SK-N-SH (cell line): ENCODE measurements at regions not wholly inside any gene's neighbourhood (a gene's known extent, or its start where the extent isn't known, plus 50 kb on each side); places are given as distances from the start of the nearest gene placed in this dataset.

Experiments
- CTCF ChIA-PET: fragments of 300-600, 350-600 bp; formaldehyde crosslinking; extraction: SDS; loops from one replicate; lab custom pipeline; 2021; lab: Yijun Ruan, JAX
- POLR2A ChIA-PET: fragments of 350-600 bp; sonication (Branson Sonifier 250); formaldehyde crosslinking; extraction: SDS; loops from one replicate; lab custom pipeline; 2020; ENCODE audit warnings: antibody characterized with exemption, inconsistent platforms; lab: Yijun Ruan, JAX
- DNase-seq: peaks from one replicate; pipeline ENCODE4 v3.0.0; 2012
- H2AFZ ChIP-seq: fragments of 200-600 bp; sonication (generic); 2 replicates; pipeline ENCODE4 v1.8.1; 2016; ENCODE audit warnings: antibody characterized with exemption, mild to moderate bottlenecking, low read depth
- H3F3A ChIP-seq: fragments of 200-600 bp; sonication (generic); replicated peaks from 2 replicates; pipeline ENCODE3; 2016; ENCODE audit warnings: antibody characterized with exemption, mild to moderate bottlenecking; ENCODE audit not compliant: insufficient read depth
- H3K27ac ChIP-seq, 2 experiments: fragments of 200-500 bp in 1 of 2; fragments of 200-600 bp in 1 of 2; sonication (Bioruptor generic) in 1 of 2; sonication (generic), shearing (Covaris generic) in 1 of 2; 2 replicates each; pipeline versions ENCODE4 v1.5.1 to v1.6.1; 2014 to 2016; ENCODE audit warnings: low read depth in 2 of 2, inconsistent platforms in 1 of 2, low read length in 1 of 2, mild to moderate bottlenecking in 1 of 2, mixed read lengths in 1 of 2
- H3K27me3 ChIP-seq: fragments of 200-600 bp; sonication (generic), shearing (Covaris generic); 2 replicates; pipeline ENCODE4 v1.6.1; 2016; ENCODE audit warnings: mixed run types; ENCODE audit not compliant: insufficient read depth
- H3K36me3 ChIP-seq, 2 experiments: fragments of 200-500 bp in 1 of 2; fragments of 200-600 bp in 1 of 2; sonication (Bioruptor generic) in 1 of 2; sonication (generic) in 1 of 2; replicated peaks in 1 of 2; 2 replicates each; pipeline versions ENCODE3 to v1.5.1; 2014 to 2016; ENCODE audit warnings: low read length in 1 of 2, mild to moderate bottlenecking in 1 of 2; ENCODE audit not compliant: insufficient read depth in 2 of 2, control insufficient read depth in 1 of 2
- H3K4me1 ChIP-seq, 2 experiments: fragments of 200-500 bp in 1 of 2; fragments of 200-600 bp in 1 of 2; sonication (Bioruptor generic) in 1 of 2; sonication (generic), shearing (Covaris generic) in 1 of 2; 2 replicates each; pipeline versions ENCODE4 v1.5.1 to v1.6.1; 2014 to 2016; ENCODE audit warnings: low read depth in 1 of 2, low read length in 1 of 2, mixed run types in 1 of 2; ENCODE audit not compliant: insufficient read depth in 2 of 2, control insufficient read depth in 1 of 2
- H3K4me2 ChIP-seq: fragments of 200-600 bp; sonication (generic), shearing (Covaris generic); 2 replicates; pipeline ENCODE4 v1.6.1; 2017; ENCODE audit warnings: mixed run types
- H3K4me3 ChIP-seq, 2 experiments: fragments of 200-500 bp in 1 of 2; fragments of 200-600 bp in 1 of 2; sonication (Bioruptor generic) in 1 of 2; sonication (generic), shearing (Covaris generic) in 1 of 2; 2 replicates each; pipeline versions ENCODE4 v1.5.1 to v1.8.1; 2014 to 2016; ENCODE audit warnings: low read depth in 2 of 2, inconsistent platforms in 1 of 2, low read length in 1 of 2, mild to moderate bottlenecking in 1 of 2, mixed read lengths in 1 of 2, moderate library complexity in 1 of 2
- H3K79me2 ChIP-seq: fragments of 200-600 bp; sonication (generic); 2 replicates; pipeline ENCODE4 v1.8.1; 2017; ENCODE audit warnings: mild to moderate bottlenecking; ENCODE audit not compliant: insufficient read depth
- H3K9ac ChIP-seq: fragments of 200-600 bp; sonication (generic); 2 replicates; pipeline ENCODE4 v1.6.1; 2017; ENCODE audit warnings: mixed run types
- H3K9me2 ChIP-seq: fragments of 200-600 bp; sonication (generic); 2 replicates; pipeline ENCODE4 v1.6.1; 2017; ENCODE audit warnings: mixed run types
- H3K9me3 ChIP-seq: fragments of 200-600 bp; sonication (generic); 2 replicates; pipeline ENCODE4 v1.6.1; 2017; ENCODE audit warnings: mixed run types, mild to moderate bottlenecking, moderate library complexity
- H4K20me1 ChIP-seq: fragments of 200-600 bp; sonication (generic); 2 replicates; pipeline ENCODE4 v1.6.1; 2017; ENCODE audit warnings: mild to moderate bottlenecking, mixed run types; ENCODE audit not compliant: insufficient read depth
- CHD2 ChIP-seq: fragments of 150-350 bp; IDR thresholded peaks from 2 replicates; pipeline ENCODE4 v1.6.1; 2018; ENCODE audit warnings: low read length; ENCODE audit not compliant: partially characterized antibody
- ELF1 ChIP-seq: IDR thresholded peaks from 2 replicates; pipeline ENCODE4 v1.4.0; 2012
- EZH2phosphoT487 ChIP-seq: fragments of 200-600 bp; sonication (generic); IDR thresholded peaks from 2 replicates; pipeline ENCODE4 v1.6.1; 2017; ENCODE audit warnings: low read depth, mixed run types, mild to moderate bottlenecking, antibody characterized with exemption, moderate library complexity, borderline replicate concordance
- FOSL2 ChIP-seq: IDR thresholded peaks from 2 replicates; pipeline ENCODE4 v1.4.0; 2012; ENCODE audit warnings: low read depth, mild to moderate bottlenecking, moderate library complexity, borderline replicate concordance
- FOXJ3 ChIP-seq: sonication (generic); formaldehyde crosslinking; IDR thresholded peaks from 2 replicates; pipeline ENCODE4 v1.5.1; 2020; ENCODE audit warnings: mild to moderate bottlenecking, missing genetic modification reagents
- GABPA ChIP-seq: IDR thresholded peaks from 2 replicates; pipeline ENCODE4 v1.4.0; 2012; ENCODE audit warnings: low read depth, mild to moderate bottlenecking
- GATA2 ChIP-seq: sonication (generic); formaldehyde crosslinking; IDR thresholded peaks from 2 replicates; pipeline ENCODE4 v1.5.0; 2020; ENCODE audit warnings: mild to moderate bottlenecking, missing genetic modification reagents
- JUND ChIP-seq: IDR thresholded peaks from 2 replicates; pipeline ENCODE4 v1.4.0; 2012
- MXI1 ChIP-seq: IDR thresholded peaks from 2 replicates; pipeline ENCODE4 v1.6.1; 2012; ENCODE audit warnings: mild to moderate bottlenecking, low read depth, low read length, improper control_type of control experiment
- NFIC ChIP-seq: IDR thresholded peaks from 2 replicates; pipeline ENCODE4 v1.4.0; 2012; ENCODE audit warnings: borderline replicate concordance
- POLR2AphosphoS5 ChIP-seq: IDR thresholded peaks from 2 replicates; pipeline ENCODE4 v1.6.1; 2012; ENCODE audit warnings: low read depth, low read length
- RAD21 ChIP-seq: IDR thresholded peaks from 2 replicates; pipeline ENCODE4 v1.6.1; 2012; ENCODE audit warnings: mild to moderate bottlenecking, low read length
- RCOR1 ChIP-seq: fragments of 150-350 bp; IDR thresholded peaks from 2 replicates; pipeline ENCODE4 v1.6.1; 2017; ENCODE audit warnings: antibody characterized with exemption, low read length
- RXRA ChIP-seq: IDR thresholded peaks from 2 replicates; pipeline ENCODE4 v1.4.0; 2012; ENCODE audit warnings: low read depth, mild to moderate bottlenecking, borderline replicate concordance
- SIN3A ChIP-seq: IDR thresholded peaks from 2 replicates; pipeline ENCODE4 v1.6.1; 2012; ENCODE audit warnings: low read depth, mild to moderate bottlenecking, low read length, moderate library complexity, borderline replicate concordance
- TEAD4 ChIP-seq: IDR thresholded peaks from 2 replicates; pipeline ENCODE4 v1.4.0; 2012; ENCODE audit warnings: mild to moderate bottlenecking, borderline replicate concordance; ENCODE audit not compliant: insufficient read depth
- WGBS: methylation state at CpG from one replicate; pipeline ENCODE4 v1.1.6; 2017; ENCODE audit warnings: low lambda C conversion rate; 5-methylcytosine and 5-hydroxymethylcytosine counted together
- TF ChIP-seq, protein P1 (sequence below): IDR thresholded peaks from 2 replicates; pipeline ENCODE4; 2012
- TF ChIP-seq, protein P2 (sequence below): IDR thresholded peaks from 2 replicates; pipeline ENCODE4 v1.4.0; 2012; ENCODE audit warnings: low read depth, borderline replicate concordance
- TF ChIP-seq, protein P3 (sequence below): fragments of 150-350 bp; IDR thresholded peaks from 2 replicates; pipeline ENCODE4 v1.6.1; 2017; ENCODE audit warnings: antibody characterized with exemption, low read length, low read depth, borderline replicate concordance

DNA sequence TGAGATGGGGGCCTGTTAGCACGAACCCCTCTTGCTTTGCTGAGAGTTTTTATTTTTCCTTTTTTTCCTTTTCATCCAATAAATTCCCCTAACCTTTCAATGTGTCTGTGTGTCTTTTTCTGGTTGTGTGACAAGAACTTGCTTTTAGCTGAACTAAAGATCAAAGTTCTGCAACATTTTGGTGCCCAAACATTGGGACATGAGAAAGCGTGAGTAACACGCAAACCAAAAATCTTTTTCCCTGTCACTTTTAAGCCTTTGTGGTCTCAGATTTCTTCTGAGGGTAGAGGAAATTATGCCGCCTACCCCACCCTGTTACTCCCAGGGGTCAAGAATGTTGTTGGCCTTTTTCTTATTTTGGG is 141.8 kb upstream of the CPXCR1 start:
- Histone ChIP-seq H3K9ac (no peak overlapping the region), H3K4me3 (no peak overlapping the region), H3K4me2 (no peak overlapping the region), H4K20me1 (no peaks in the 10 kb centered on the region), H3F3A (no peaks in the 10 kb centered on the region), H3K4me1 (no peaks in the 10 kb centered on the region), H3K36me3 (no peaks in the 10 kb centered on the region), H3K9me3 (no peaks in the 10 kb centered on the region), H2AFZ (no peak overlapping the region), H3K9me2 (no peaks in the 10 kb centered on the region), H3K79me2 (no peaks in the 10 kb centered on the region), H3K27ac (no peak overlapping the region), H3K27me3 (no peaks in the 10 kb centered on the region)
- DNase-seq = no peak
- WGBS = 5% methylated on average over 4 of the region's 4 CpGs
- ChIA-PET POLR2A (no interaction called here), CTCF (no interaction called here)
- no peak for TF ChIP-seq ELF1
- TF ChIP-seq RXRA = no peak
- no peak for TF ChIP-seq RCOR1
- TF ChIP-seq, protein P1, sequence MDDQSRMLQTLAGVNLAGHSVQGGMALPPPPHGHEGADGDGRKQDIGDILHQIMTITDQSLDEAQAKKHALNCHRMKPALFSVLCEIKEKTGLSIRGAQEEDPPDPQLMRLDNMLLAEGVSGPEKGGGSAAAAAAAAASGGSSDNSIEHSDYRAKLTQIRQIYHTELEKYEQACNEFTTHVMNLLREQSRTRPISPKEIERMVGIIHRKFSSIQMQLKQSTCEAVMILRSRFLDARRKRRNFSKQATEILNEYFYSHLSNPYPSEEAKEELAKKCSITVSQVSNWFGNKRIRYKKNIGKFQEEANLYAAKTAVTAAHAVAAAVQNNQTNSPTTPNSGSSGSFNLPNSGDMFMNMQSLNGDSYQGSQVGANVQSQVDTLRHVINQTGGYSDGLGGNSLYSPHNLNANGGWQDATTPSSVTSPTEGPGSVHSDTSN = no peak
- no peak for TF ChIP-seq RAD21
- TF ChIP-seq, protein P2, sequence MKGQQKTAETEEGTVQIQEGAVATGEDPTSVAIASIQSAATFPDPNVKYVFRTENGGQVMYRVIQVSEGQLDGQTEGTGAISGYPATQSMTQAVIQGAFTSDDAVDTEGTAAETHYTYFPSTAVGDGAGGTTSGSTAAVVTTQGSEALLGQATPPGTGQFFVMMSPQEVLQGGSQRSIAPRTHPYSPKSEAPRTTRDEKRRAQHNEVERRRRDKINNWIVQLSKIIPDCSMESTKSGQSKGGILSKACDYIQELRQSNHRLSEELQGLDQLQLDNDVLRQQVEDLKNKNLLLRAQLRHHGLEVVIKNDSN = no peak
- no peak for TF ChIP-seq NFIC
- no peak for TF ChIP-seq FOSL2
- no peak for TF ChIP-seq FOXJ3 (CRISPR knock-in tag)
- no peak for TF ChIP-seq GABPA
- TF ChIP-seq CHD2 = no peak
- no peak for TF ChIP-seq JUND
- TF ChIP-seq POLR2AphosphoS5 = no peak

DNA sequence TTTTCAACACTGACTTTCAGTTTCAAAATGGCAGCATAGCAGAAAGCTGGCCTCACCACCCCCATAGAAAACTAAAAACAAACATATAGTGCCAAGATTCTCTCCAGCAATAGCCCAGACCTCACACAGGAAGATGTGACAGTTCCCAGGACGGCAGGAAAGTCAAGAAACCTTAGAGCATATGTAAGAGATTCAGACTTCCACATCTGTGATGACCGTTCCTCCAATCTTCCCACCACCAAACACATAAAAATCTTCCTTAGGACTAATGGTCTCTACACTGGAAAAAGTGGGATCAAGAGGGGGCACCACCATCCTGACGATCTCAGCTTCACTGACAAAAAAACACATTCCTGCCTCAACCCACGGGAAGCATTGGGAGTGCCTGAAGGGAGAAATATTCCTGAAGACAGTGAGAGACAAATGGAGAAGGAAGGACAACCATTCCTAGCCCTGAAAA is 134.1 kb upstream of the CPXCR1 start:
- 2% methylated on average over 4 of the region's 4 CpGs for WGBS
- Histone ChIP-seq H3K36me3 (no peaks in the 10 kb centered on the region), H4K20me1 (no peaks in the 10 kb centered on the region), H3K4me2 (no peak overlapping the region; the same call in 1 of the 2 replicates), H3K4me3 (0 out of 4 replicates have a peak overlapping the region, but pooled peaks of 1 of the 2 experiments have one; percentile 17)
- no peak for TF ChIP-seq EZH2phosphoT487
- TF ChIP-seq, protein P3, sequence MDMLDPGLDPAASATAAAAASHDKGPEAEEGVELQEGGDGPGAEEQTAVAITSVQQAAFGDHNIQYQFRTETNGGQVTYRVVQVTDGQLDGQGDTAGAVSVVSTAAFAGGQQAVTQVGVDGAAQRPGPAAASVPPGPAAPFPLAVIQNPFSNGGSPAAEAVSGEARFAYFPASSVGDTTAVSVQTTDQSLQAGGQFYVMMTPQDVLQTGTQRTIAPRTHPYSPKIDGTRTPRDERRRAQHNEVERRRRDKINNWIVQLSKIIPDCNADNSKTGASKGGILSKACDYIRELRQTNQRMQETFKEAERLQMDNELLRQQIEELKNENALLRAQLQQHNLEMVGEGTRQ = no peak
- TF ChIP-seq ELF1 = no peak
- TF ChIP-seq GATA2 (CRISPR knock-in tag) = no peak
- TF ChIP-seq MXI1 = no peak
- TF ChIP-seq TEAD4 = no peak
- TF ChIP-seq JUND = no peak
- TF ChIP-seq RXRA = no peak
- no peak for TF ChIP-seq SIN3A
- TF ChIP-seq, protein P2 = no peak
- TF ChIP-seq, all 33 proteins: peak for 0
- POLR2A ChIA-PET = no interaction called here
- Histone ChIP-seq H3K27ac (no peak overlapping the region), H2AFZ (no peak overlapping the region), H3K9me3 (no peaks in the 10 kb centered on the region), H3K9ac (no peak overlapping the region), H3K79me2 (no peaks in the 10 kb centered on the region), H3F3A (no peaks in the 10 kb centered on the region), H3K9me2 (no peaks in the 10 kb centered on the region), H3K4me1 (no peaks in the 10 kb centered on the region), H3K27me3 (no peaks in the 10 kb centered on the region)
- no peak for DNase-seq
- CTCF ChIA-PET = interaction anchor here (1.0 kb wide), 1 partner anchor 11 kb away, joined by 3 read pairs; no protein-coding TSS in a partner anchor
